ENCODE measurements at regions not wholly inside any gene's neighbourhood (a gene's known extent, or its start where the extent isn't known, plus 50 kb on each side); places are given as distances from the start of the nearest gene placed in this dataset.

GRCh38 chr17:74099442-74100340, 103.8 kb upstream of the RPL38 start (continued):
- TF ChIP-seq, protein P1, sequence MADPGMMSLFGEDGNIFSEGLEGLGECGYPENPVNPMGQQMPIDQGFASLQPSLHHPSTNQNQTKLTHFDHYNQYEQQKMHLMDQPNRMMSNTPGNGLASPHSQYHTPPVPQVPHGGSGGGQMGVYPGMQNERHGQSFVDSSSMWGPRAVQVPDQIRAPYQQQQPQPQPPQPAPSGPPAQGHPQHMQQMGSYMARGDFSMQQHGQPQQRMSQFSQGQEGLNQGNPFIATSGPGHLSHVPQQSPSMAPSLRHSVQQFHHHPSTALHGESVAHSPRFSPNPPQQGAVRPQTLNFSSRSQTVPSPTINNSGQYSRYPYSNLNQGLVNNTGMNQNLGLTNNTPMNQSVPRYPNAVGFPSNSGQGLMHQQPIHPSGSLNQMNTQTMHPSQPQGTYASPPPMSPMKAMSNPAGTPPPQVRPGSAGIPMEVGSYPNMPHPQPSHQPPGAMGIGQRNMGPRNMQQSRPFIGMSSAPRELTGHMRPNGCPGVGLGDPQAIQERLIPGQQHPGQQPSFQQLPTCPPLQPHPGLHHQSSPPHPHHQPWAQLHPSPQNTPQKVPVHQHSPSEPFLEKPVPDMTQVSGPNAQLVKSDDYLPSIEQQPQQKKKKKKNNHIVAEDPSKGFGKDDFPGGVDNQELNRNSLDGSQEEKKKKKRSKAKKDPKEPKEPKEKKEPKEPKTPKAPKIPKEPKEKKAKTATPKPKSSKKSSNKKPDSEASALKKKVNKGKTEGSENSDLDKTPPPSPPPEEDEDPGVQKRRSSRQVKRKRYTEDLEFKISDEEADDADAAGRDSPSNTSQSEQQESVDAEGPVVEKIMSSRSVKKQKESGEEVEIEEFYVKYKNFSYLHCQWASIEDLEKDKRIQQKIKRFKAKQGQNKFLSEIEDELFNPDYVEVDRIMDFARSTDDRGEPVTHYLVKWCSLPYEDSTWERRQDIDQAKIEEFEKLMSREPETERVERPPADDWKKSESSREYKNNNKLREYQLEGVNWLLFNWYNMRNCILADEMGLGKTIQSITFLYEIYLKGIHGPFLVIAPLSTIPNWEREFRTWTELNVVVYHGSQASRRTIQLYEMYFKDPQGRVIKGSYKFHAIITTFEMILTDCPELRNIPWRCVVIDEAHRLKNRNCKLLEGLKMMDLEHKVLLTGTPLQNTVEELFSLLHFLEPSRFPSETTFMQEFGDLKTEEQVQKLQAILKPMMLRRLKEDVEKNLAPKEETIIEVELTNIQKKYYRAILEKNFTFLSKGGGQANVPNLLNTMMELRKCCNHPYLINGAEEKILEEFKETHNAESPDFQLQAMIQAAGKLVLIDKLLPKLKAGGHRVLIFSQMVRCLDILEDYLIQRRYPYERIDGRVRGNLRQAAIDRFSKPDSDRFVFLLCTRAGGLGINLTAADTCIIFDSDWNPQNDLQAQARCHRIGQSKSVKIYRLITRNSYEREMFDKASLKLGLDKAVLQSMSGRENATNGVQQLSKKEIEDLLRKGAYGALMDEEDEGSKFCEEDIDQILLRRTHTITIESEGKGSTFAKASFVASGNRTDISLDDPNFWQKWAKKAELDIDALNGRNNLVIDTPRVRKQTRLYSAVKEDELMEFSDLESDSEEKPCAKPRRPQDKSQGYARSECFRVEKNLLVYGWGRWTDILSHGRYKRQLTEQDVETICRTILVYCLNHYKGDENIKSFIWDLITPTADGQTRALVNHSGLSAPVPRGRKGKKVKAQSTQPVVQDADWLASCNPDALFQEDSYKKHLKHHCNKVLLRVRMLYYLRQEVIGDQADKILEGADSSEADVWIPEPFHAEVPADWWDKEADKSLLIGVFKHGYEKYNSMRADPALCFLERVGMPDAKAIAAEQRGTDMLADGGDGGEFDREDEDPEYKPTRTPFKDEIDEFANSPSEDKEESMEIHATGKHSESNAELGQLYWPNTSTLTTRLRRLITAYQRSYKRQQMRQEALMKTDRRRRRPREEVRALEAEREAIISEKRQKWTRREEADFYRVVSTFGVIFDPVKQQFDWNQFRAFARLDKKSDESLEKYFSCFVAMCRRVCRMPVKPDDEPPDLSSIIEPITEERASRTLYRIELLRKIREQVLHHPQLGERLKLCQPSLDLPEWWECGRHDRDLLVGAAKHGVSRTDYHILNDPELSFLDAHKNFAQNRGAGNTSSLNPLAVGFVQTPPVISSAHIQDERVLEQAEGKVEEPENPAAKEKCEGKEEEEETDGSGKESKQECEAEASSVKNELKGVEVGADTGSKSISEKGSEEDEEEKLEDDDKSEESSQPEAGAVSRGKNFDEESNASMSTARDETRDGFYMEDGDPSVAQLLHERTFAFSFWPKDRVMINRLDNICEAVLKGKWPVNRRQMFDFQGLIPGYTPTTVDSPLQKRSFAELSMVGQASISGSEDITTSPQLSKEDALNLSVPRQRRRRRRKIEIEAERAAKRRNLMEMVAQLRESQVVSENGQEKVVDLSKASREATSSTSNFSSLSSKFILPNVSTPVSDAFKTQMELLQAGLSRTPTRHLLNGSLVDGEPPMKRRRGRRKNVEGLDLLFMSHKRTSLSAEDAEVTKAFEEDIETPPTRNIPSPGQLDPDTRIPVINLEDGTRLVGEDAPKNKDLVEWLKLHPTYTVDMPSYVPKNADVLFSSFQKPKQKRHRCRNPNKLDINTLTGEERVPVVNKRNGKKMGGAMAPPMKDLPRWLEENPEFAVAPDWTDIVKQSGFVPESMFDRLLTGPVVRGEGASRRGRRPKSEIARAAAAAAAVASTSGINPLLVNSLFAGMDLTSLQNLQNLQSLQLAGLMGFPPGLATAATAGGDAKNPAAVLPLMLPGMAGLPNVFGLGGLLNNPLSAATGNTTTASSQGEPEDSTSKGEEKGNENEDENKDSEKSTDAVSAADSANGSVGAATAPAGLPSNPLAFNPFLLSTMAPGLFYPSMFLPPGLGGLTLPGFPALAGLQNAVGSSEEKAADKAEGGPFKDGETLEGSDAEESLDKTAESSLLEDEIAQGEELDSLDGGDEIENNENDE (IDR thresholded peaks at IDR 0.05; ENCODE audit: insufficient replicate concordance, low read length), result no peak
- TF ChIP-seq HDAC2 (IDR thresholded peaks at IDR 0.05; ENCODE audit: borderline replicate concordance in 1 of 2, low read depth in 2 of 2, low read length in 2 of 2) (no peak), YY1 (IDR thresholded peaks at IDR 0.05; ENCODE audit: low read depth, low read length) (no peak), RFX5 (IDR thresholded peaks at IDR 0.05; ENCODE audit: borderline replicate concordance, low read depth, low read length) (no peak), EP300 (IDR thresholded peaks at IDR 0.05; ENCODE audit: borderline replicate concordance in 1 of 2, low read depth in 2 of 2, low read length in 2 of 2) (no peak), SIX5 (IDR thresholded peaks at IDR 0.05; ENCODE audit: low read depth, low read length) (no peak), CBX5 (IDR thresholded peaks at IDR 0.05; ENCODE audit: low read depth, low read length) (no peak), RNF2 (IDR thresholded peaks at IDR 0.05; ENCODE audit: borderline replicate concordance, low read depth, low read length, missing control alignments, poor library complexity, severe bottlenecking) (no peak), ZNF274 (IDR thresholded peaks at IDR 0.05; ENCODE audit: borderline replicate concordance, extremely low read depth, low read length) (no peak)
